Left colon (tissue), 2 donors: ENCODE measurements at regions not wholly inside any gene's neighbourhood (a gene's known extent, or its start where the extent isn't known, plus 50 kb on each side); places are given as distances from the start of the nearest gene placed in this dataset.
"Not testable (repeated sequence)": the region's sequence is repeated elsewhere in the genome, so short reads cannot be mapped to it uniquely, and the experiment has no call there.

Source experiments
- ATAC-seq: fragments of 200-7000 bp; cut with Tn5 transposase; one replicate; pipeline ENCODE4 v1.9.1; 2020; ENCODE audit warnings: mild to moderate bottlenecking, moderate library complexity
- DNase-seq, 2 donors: peaks; one replicate each; pipeline ENCODE4 v3.0.0-alpha.2; 2020
- intact Hi-C, 2 donors: fragments of 100-400 bp; cut with DNase I in 1 of 2; cut with micrococcal nuclease in 1 of 2; formaldehyde crosslinking; loops; one replicate each; pipeline versions ENCODE4 v1.11.2 to v1.14.0; 2022; cut with DNase I, micrococcal nuclease
- donor health status: DM: no; HTN: no; CAD: no.
- donor health status: DM: yes; HTN: yes; CAD: no.

DNA sequence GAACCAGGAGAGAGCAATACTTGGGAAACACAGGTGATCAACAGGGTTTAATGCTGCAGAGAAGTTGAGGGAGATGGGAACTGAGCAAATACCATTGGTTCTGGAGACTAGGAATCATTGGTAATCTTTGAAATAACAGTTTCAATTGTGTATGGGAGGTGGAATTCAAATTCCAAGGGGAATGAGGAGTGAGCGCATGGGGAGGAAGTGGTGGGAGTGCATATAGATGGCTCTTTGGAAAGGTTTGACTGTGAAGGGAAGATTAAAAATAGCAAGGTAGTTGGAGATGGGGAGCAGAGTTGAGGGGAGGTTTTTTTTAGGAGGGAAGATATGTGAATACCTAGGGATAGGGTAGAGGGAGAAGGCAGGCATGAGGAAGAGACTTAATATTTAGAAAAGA is 51.1 kb upstream of the ROPN1 start:
- intact Hi-C loops, result no loop called here
- ATAC-seq, result no peak

GRCh38 chr3:124044956-124045355 is 53.0 kb upstream of the ROPN1 start:
- DNase-seq, result no peak
- intact Hi-C loops, result no loop called here
- no peak for ATAC-seq

More for the DNA sequence above, 51.1 kb upstream of the ROPN1 start:
- DNase-seq, result no peak

- DNase-seq, result no peak
- intact Hi-C loops, result no loop called here
- ATAC-seq, result no peak
These were observed 57.3 kb upstream of the ROPN1 start for GRCh38 chr3:124048967-124049798.

- ATAC-seq, result no peak
- intact Hi-C loops, result no loop called here
- DNase-seq, result no peak
These were observed 59.7 kb upstream of the ROPN1 start for GRCh38 chr3:124051636-124052035.

DNA sequence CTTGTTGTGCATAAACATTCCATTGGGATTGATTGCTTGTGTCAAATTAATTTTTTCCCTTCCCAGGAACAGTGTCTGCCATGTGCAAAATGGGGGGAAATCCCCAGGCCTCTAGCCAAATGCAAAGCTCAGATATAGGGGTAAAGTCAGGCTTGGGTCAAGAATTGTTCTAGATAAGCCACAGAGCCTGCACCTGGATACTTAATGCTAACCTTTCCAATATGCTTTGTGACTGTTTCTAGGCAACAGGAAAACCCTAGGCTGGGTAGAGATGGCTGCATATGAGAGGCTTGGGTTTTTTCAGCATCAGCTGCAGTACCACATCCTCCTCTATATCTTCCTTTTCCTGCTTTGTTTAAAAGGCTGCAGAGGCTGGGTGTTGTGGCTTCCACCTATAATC is 61.9 kb upstream of the ROPN1 start:
- intact Hi-C loops, result no loop called here
- no peak for ATAC-seq
- DNase-seq, result no peak

DNA sequence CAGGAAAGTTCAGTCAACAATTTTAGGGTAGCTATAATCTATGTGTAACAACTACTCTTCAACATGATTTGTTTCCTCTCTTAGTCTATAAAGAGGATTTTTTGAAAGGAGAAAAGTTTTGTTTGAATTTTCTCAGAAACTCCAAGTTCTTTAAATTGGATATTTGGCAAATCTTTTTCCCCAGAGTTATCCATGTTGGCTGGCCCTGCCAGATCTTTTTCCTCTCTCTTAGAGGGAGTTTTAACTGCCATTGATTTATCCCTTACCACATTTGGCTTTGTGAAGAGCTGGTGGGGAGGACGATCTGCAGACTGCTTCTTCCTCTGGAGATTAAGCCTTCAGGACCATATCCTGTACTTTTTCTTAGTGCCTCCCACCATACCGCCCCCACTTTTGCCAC is 64.9 kb upstream of the ROPN1 start:
- no peak for ATAC-seq
- intact Hi-C loops, result no loop called here
- no peak for DNase-seq

GRCh38 chr3:124057420-124057819 is 65.5 kb upstream of the ROPN1 start:
- DNase-seq (no peak), ATAC-seq (no peak)
- intact Hi-C loops, result no loop called here

DNA sequence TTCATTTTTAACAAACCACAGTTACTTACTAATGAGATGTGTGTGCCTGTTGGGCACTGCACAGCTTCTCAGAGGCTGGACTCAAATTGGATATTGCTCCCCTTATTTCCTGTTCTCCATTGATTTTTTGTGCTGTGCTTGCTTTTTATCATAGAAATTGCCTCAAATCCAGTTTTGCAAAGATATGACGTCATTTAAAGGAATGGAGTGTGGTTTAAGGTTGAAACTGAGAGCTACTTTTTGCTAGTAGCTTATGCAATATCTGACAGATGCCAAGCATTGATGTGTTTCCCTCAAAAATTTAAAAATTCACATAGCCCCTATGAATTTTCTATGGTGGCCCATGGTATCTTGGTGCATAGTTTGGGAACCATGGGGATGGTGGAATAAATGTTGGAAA is 67.7 kb upstream of the ROPN1 start:
- intact Hi-C loops, result no loop called here
- DNase-seq (no peak), ATAC-seq (no peak)

GRCh38 chr3:124063197-124063909 is 71.4 kb upstream of the ROPN1 start:
- intact Hi-C loops, result no loop called here
- DNase-seq (no peak), ATAC-seq (peak; percentile 63)

DNA sequence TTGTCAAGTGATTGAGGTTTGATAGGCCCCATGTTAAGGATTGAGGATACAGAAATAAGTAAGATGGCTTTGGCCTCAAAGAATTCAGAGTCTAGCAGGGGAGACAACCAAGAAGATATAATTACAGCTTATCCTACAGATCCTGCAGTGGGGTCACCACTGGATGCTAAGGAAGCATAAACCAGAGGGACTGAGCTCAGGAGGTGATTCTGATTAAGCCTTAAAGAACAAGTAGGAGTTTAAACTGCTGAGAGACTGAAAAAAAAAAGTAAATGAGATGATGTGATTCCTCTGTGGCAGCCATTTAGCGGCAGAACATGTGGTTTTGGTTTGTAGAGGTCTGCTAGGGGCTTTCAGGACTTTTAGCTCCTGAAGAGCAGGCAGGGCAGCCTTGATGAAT is 72.1 kb upstream of the ROPN1 start:
- no peak for DNase-seq
- intact Hi-C loops, result no loop called here
- ATAC-seq, result no peak

GRCh38 chr3:124066543-124066942 is 74.6 kb upstream of the ROPN1 start:
- DNase-seq, intact Hi-C loops, ATAC-seq: not testable (repeated sequence)

DNA sequence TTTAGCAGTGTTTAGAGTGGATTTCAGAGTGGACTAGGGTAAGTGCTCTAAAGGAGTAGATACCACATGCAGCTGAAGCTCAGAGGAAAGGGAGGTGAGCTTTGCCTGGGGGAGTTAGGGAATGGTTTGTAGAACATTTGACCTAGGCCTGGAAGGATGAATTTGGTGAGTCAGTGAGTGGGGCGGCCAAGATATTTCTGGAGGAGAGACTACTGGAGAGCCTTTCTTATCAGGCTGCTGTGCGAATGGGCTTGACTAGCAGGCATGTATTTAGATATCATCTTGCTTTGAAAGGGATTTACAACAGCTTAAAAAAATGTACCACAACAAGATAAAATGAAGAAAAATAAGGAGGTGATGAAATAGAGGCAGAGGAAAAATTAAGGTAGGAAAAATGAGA is 77.8 kb upstream of the ROPN1 start:
- not testable (repeated sequence) for ATAC-seq
- intact Hi-C loops, result loop anchor here in 1 of 2 donors (10.0 kb wide), 1 partner anchor 45 kb away; no protein-coding TSS in a partner anchor

GRCh38 chr3:124075090-124075489 is 83.2 kb upstream of the ROPN1 start:
- intact Hi-C loops, result loop anchor here in 1 of 2 donors (10.0 kb wide), 1 partner anchor 50 kb away; no protein-coding TSS in a partner anchor

More for the DNA sequence above, 77.8 kb upstream of the ROPN1 start:
- DNase-seq, result not testable (repeated sequence)

DNA sequence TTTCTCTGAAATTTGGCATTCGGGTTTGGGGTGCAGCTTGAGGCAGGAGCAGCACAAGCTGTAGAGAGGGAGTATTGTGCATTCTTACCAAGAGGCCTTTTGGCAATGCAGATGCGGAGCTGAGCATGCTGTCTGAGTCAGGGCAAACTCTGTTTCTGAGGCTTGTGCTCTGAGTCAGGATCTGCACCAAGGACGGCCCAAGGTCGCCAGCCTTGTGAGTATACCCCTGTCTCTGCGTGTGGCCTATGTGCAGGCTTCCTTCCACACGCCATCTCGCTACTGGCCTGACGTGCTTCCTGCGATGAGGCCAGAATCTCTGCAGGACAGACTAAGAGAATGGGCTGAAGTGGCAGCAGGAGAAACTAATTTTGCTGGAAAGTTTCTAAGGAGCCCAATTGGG is 83.8 kb upstream of the ROPN1 start:
- no peak for ATAC-seq
- no peak for DNase-seq
- intact Hi-C loops, result loop anchor here in 1 of 2 donors (10.0 kb wide), 1 partner anchor 51 kb away; no protein-coding TSS in a partner anchor

More at GRCh38 chr3:124075090-124075489, 83.2 kb upstream of the ROPN1 start:
- DNase-seq, ATAC-seq: not testable (repeated sequence)

DNA sequence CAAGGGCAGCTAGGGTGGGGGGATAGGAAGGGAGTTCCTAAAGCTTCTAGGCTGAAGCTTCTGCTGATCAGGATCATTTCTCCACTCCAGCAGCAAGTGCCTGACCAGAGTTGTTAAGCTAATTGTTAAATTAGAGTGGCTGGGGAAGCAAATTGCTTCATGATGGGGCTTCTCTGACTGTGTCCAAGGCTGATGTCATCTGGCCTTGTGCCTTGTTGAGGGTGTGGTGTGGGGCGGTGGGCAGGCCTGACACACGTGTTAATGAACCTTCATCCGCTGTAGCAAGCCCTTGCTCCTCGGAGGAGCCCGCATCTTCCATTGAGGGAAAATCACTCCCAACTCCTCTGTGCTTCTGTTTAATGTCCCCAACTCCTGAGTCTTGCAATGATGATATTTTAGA is 84.3 kb upstream of the ROPN1 start:
- intact Hi-C loops, result loop anchor here in 1 of 2 donors (10.0 kb wide), 1 partner anchor 51 kb away; no protein-coding TSS in a partner anchor
- ATAC-seq, result no peak
- DNase-seq, result no peak

GRCh38 chr3:124078953-124079911 is 87.3 kb upstream of the ROPN1 start:
- intact Hi-C loops, result loop anchor here in 1 of 2 donors (10.0 kb wide), 1 partner anchor 54 kb away; no protein-coding TSS in a partner anchor
- ATAC-seq, result peak; percentile 63
- peak in 1 of 2 donors; percentile 16 for DNase-seq

- no peak for DNase-seq
- no peak for ATAC-seq
- intact Hi-C loops, result loop anchor here in 1 of 2 donors (10.0 kb wide), 1 partner anchor 55 kb away; no protein-coding TSS in a partner anchor
These were observed 88.0 kb upstream of the ROPN1 start for GRCh38 chr3:124079912-124080276.

DNA sequence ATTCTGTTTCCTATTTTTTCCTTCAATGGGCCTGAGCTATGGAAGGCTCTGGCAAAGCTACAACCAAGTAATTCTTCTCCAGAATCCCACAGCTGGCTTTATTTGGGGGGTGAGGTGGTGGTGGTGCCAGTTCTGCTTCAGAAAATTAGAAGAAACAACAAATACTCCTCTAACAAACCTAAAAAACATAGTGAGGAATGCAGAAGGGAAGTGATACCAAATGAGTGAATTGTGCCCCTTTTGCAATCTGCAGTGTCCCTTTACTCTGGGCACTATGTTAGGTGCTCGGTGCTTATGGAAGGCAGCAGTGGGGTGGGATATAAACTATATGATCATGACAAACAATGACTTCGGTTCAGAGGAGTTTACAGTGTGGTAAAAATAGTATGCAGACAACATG is 90.4 kb upstream of the ROPN1 start:
- ATAC-seq (no peak), DNase-seq (no peak)
- intact Hi-C loops, result no loop called here
